Activated CD4-positive, alpha-beta T cell treated with anti-CD3 and anti-CD28 coated beads, Interleukin-2, Interleukin-6, amounts not matched to agents 100 ng/mL and 50 ng/mL, durations not matched to agents 16 hours and 8 hours (primary cell): ENCODE measurements at regions not wholly inside any gene's neighbourhood (a gene's known extent, or its start where the extent isn't known, plus 50 kb on each side); places are given as distances from the start of the nearest gene placed in this dataset.
"Not testable (repeated sequence)": the region's sequence is repeated elsewhere in the genome, so short reads cannot be mapped to it uniquely, and the experiment has no call there.

Source experiments
- DNase-seq: peaks from one replicate; pipeline ENCODE4 v3.0.0-alpha.2; 2020

GRCh38 chr2:239736358-239737143 is 288.6 kb downstream of the NDUFA10 start:
- DNase-seq, result no peak

- no peak for DNase-seq
Measured at GRCh38 chr2:239735829-239736357, 289.2 kb downstream of the NDUFA10 start.

DNA sequence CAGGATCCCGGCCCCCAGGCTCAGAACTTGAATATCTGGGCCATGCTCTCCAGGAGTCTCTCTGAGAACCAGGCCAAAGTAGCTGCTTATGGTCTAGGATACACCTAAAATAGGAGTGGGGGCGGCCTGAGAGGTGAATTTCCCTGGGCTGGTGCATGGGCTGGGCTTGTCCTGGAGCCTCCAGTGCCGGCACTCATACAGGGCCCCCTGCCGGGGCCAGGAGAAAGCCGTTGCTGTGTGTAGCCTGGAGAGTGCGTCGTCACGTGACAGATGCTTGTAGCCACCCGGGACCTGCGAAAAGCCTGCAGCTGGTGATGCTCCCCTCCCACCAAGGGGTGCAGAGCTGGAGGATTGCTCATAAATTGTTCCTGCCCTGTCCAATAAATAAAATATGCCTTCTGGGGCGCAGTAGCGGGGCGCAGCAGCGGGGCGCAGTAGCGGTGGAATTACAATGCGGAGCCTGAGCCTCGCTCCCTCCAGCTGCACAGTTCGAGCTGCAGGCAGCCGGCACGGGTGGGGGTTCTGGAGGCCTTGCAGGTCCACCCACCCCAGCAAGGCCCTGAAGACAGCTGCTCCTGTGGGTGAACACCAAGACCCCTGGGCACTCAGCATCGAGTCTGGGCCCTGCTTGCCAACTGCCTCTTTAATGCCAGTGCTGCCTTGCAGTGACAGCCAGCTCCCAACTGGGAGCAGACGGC is 289.9 kb downstream of the NDUFA10 start:
- DNase-seq, result no peak

GRCh38 chr2:239734436-239735005 is 290.6 kb downstream of the NDUFA10 start:
- no peak for DNase-seq

GRCh38 chr2:239732666-239733010 is 292.5 kb downstream of the NDUFA10 start:
- DNase-seq, result no peak

GRCh38 chr2:239731998-239732665 is 293.0 kb downstream of the NDUFA10 start:
- DNase-seq, result no peak

DNA sequence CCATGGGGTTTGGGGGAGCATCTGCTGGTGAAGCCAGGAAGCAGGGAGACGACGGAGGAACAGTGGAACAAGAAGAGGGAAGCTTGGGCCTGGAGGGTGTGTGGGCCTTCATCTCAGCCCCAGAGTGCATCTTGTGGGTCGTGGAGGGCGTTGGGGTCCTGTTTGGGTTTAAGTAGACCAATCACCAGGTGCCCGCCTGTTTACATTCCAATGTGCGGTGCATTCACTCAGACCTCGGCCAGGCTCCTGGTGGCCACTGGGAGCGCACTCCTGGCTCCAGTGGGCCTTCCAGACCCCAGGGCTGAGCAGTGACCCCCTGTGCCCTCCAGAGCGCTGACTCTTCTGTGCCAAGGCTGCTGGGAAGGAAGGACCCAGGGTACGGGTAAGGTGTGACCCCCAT is 293.7 kb downstream of the NDUFA10 start:
- DNase-seq, result no peak

- DNase-seq, result no peak
Measured at GRCh38 chr2:239730897-239731296, 294.2 kb downstream of the NDUFA10 start.

GRCh38 chr2:239730567-239730882 is 294.6 kb downstream of the NDUFA10 start:
- not testable (repeated sequence) for DNase-seq

- peak; percentile 17 for DNase-seq
Measured at GRCh38 chr2:239729681-239730566, 295.2 kb downstream of the NDUFA10 start.

DNA sequence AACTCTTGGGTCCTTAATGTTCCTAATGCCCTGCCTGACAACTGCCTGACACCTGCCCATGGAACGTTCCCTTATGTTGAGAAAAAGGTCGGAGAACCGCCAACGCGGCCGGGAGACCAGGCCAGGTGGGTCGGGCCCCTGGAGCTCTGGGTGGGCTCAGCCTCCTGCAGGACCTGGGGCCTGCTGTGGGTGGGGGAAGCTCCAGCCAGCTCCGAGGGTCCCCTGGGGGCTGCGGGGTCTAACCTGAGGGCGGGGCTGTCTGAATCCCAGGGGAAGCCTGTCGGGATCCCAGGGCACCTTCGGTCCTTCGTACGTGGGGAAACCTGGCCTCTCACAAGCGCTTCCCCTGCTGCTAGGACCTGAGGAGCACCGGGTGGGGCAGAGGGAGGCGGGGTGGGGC is 296.0 kb downstream of the NDUFA10 start:
- no peak for DNase-seq

DNA sequence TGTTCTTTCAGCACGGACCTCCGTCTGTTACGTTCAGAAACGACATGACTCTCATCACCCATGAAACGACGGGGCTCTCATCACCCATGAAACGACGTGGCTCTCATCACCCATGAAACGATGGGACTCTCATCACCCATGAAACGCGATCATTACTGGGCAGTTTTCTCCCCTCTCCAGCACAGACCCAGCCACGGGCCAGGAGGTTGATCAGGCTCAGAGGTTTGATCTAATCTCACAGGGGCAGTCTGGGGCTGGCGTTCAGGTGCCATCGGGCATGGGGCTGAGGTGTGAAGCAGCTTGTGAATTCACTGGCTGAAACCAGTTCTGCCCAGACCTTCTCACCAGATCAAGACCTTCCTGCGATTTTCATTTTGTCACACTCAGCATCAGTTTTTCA is 296.4 kb downstream of the NDUFA10 start:
- no peak for DNase-seq

DNA sequence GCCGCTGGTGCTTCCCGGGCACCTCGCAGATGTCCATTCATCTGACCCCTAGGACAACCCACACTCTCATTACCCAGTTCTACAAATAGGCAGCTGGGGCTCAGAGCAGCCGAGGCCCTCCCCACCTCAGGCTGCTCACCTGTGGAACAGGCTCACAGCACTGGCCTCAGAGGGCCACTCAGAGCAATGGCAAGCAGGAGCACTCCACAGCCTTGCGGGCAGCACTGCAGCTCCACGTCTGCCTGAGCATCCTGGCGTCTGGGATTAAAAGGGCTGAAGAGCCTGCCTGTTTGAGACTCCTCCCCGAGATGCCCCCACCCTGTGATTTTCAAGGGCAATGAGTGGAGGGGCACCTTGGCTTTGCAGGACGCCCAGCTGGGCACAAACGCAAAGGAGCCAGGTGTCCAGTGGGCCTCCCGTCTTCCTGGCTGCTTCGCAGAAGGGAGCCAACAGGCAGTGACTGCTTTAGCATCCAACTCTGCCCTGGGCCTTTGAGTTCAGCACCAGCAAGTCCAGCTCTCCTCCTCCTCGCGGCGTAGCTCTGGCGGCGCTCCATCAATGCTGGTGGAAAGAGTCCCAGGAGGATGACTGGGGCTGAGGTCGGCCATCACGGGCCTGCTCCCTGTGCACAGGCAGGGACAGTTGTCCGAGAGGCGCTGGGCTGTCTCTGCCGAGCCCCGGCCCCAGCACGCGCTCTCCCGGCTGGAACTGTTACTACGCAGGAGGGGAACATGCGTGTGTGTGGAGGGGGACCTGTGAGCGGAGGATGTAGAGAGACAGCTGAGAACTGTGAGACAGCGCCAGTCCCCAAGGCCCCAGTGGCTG is 297.2 kb downstream of the NDUFA10 start:
- DNase-seq, result no peak

- DNase-seq, result no peak
Measured at GRCh38 chr2:239727182-239727775, 297.9 kb downstream of the NDUFA10 start.

DNA sequence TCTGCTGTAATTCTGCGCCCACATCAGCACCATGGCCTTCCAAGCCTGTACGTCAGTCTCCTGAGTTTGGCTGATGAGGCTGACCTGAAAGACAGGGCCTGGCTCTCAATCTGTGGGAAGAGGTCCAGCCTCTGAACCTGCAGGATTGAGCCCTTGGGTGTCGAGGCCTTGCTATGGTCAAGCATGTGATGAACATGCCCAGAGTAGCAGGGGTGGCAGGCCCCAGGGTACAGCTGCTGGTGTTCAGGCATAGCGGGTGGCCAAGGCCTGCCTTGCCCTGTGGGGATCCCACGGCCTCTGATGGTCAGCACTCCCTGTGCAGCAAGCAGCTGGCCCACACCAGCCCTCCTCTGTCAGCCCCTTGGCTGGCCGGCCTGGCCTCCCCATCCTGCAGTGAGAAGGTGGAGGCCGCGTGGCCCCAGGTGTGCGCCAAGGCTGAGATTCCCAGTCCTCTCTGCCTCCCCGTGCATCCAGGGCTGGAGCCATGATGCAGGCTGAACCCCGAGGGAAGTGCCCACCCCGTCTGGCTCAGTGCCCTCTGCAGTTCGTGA is 298.4 kb downstream of the NDUFA10 start:
- DNase-seq, result no peak

DNA sequence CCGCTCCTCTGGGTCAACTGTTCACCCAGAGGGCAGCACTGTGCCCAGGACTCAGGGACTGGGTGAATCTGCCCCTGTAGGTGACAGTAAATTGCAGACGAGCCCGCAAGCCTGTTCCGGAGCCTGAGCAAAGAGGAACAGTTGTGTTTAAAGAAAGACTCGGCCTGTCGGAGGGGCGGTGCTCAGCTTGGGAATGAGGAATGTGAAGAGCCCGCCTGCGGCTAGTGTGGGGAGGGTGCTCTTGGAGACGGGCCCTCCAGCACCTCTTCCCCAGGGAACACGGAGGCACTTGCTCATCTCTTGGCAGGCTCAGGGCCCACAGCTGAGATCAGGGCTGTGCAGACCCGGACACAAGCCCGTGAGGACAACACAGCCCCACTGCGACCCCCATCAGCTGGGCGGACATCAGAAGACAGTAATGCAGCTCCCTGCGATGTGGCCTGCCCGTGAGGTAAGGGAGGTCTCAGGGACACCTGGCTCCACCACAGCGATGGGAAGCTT is 299.0 kb downstream of the NDUFA10 start:
- DNase-seq, result no peak

GRCh38 chr2:239725551-239725890 is 299.6 kb downstream of the NDUFA10 start:
- no peak for DNase-seq

GRCh38 chr2:239724851-239725550 is 300.1 kb downstream of the NDUFA10 start:
- DNase-seq, result no peak

DNA sequence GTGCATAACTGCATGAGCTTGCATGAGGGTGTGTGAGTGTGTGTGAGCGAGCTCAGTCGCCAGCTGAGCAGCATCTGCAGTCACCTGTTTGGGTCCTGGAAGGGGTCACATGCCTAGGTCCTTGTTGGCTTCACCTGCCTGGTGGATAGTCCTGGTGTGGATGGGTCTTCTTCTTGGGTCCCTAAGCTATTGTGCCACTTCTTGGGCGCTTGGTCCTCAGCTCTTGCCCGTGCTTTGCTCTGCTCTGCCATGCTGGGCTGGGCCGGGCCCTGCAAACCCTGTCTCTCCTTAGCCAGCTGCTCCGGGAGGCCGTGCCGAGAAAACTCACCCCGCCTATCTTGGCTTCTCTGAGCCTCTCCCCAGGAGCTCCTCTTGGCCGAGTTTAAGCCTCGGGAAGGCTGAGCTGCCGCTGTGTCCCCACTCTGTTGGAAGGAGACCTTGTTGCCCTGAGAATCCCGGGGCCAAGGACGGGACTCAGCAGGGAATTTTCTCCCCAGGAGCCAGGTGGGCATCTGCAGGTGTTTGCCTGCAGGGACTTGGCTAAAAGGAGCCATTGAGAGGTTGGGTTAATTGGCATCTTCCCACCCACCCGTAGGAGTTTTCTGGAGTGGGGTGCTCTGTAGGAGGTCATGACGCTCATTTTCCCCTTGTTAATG is 300.8 kb downstream of the NDUFA10 start:
- DNase-seq, result no peak
